Panc1 (cell line): ENCODE measurements at regions not wholly inside any gene's neighbourhood (a gene's known extent, or its start where the extent isn't known, plus 50 kb on each side); places are given as distances from the start of the nearest gene placed in this dataset.

Experiments
- ATAC-seq: fragments of 200-7000 bp; cut with Tn5 transposase; 2 replicates; pipeline ENCODE4 v1.9.1; 2020; ENCODE audit warnings: mild to moderate bottlenecking, moderate library complexity
- BruUV-seq: library from RNA; stranded (reverse); fragments of 400-500 nt; replicated peaks from 2 replicates; lab custom pipeline; 2021; lab: Mats Ljungman, UMichigan
- CTCF ChIA-PET: fragments of 300-600 bp; sonication (Branson Sonifier 250); formaldehyde crosslinking; loops from one replicate; lab custom pipeline; 2022; ENCODE audit warnings: antibody characterized with exemption; lab: Charles Lee
- POLR2A ChIA-PET: fragments of 300-600 bp; sonication (Branson Sonifier 250); formaldehyde crosslinking; loops from one replicate; lab custom pipeline; 2022; ENCODE audit warnings: antibody characterized with exemption; lab: Charles Lee
- DNase-seq: peaks from one replicate; pipeline ENCODE4 v3.0.0-alpha.2; 2010; ENCODE audit warnings: low read depth, low spot score
- H3K27ac ChIP-seq: 2 replicates; pipeline ENCODE4 v1.5.1; 2011; ENCODE audit warnings: mild to moderate bottlenecking, low read length, inconsistent platforms
- H3K27me3 ChIP-seq: fragments of 200-500 bp; sonication (Bioruptor generic); 2 replicates; pipeline ENCODE4 v1.6.0; 2014; ENCODE audit warnings: low read length, inconsistent platforms; ENCODE audit not compliant: control insufficient read depth, insufficient read depth
- H3K36me3 ChIP-seq: fragments of 200-500 bp; sonication (Bioruptor generic); 2 replicates; pipeline ENCODE4 v1.5.1; 2014; ENCODE audit warnings: inconsistent platforms, mild to moderate bottlenecking, low read length, moderate library complexity; ENCODE audit not compliant: control insufficient read depth, insufficient read depth
- H3K4me1 ChIP-seq: 2 replicates; pipeline ENCODE4 v1.5.1; 2011; ENCODE audit warnings: inconsistent platforms, mild to moderate bottlenecking, low read length, moderate library complexity; ENCODE audit not compliant: control insufficient read depth, insufficient read depth
- H3K4me3 ChIP-seq, 2 experiments: 2 replicates each; pipeline ENCODE4 v1.5.1; 2011 to 2012; ENCODE audit warnings: low read depth in 2 of 2, low read length in 2 of 2, mild to moderate bottlenecking in 2 of 2, inconsistent platforms in 1 of 2, moderate library complexity in 1 of 2
- H3K9me3 ChIP-seq: fragments of 200-500 bp; sonication (Bioruptor generic); 2 replicates; pipeline ENCODE4 v1.5.1; 2014; ENCODE audit warnings: low read depth, mild to moderate bottlenecking, inconsistent platforms, low read length, moderate library complexity; ENCODE audit not compliant: control insufficient read depth, insufficient read depth
- POLR2AphosphoS5 ChIP-seq: IDR thresholded peaks from 2 replicates; pipeline ENCODE4 v1.6.1; 2012; ENCODE audit warnings: mild to moderate bottlenecking, low read depth, low read length, moderate library complexity
- SIN3A ChIP-seq: IDR thresholded peaks from 2 replicates; pipeline ENCODE4 v1.6.1; 2012; ENCODE audit warnings: low read depth, mild to moderate bottlenecking, low read length, moderate library complexity, borderline replicate concordance; ENCODE audit not compliant: insufficient read depth
- TCF7L2 ChIP-seq: IDR thresholded peaks from 2 replicates; pipeline ENCODE4 v1.6.1; 2011; ENCODE audit warnings: mild to moderate bottlenecking, low read depth, low read length, inconsistent platforms
- in situ Hi-C: cut with HindIII; loops from 2 replicates; pipeline ENCODE4 v1.10.0; 2016; ENCODE audit warnings: low sequenced_read_pairs, low pct_unique_long_range_greater_than_20kb
- intact Hi-C: fragments of 100-400 bp; cut with micrococcal nuclease; formaldehyde crosslinking; loops from one replicate; pipeline ENCODE4 v1.10.0; 2022; ENCODE audit not compliant: unreplicated experiment
- TF ChIP-seq, protein P1 (sequence below), 2 experiments: IDR thresholded peaks; 2 replicates each; pipeline ENCODE4 v1.6.1; 2011 to 2012; ENCODE audit warnings: low read depth in 2 of 2, control low read depth in 1 of 2, low read length in 1 of 2, mild to moderate bottlenecking in 1 of 2, moderate library complexity in 1 of 2; ENCODE audit not compliant: insufficient read depth in 1 of 2
- TF ChIP-seq, protein P2 (sequence below): fragments of 450-650 bp; IDR thresholded peaks from 2 replicates; pipeline ENCODE4 v1.5.1; 2017; ENCODE audit warnings: mild to moderate bottlenecking

DNA sequence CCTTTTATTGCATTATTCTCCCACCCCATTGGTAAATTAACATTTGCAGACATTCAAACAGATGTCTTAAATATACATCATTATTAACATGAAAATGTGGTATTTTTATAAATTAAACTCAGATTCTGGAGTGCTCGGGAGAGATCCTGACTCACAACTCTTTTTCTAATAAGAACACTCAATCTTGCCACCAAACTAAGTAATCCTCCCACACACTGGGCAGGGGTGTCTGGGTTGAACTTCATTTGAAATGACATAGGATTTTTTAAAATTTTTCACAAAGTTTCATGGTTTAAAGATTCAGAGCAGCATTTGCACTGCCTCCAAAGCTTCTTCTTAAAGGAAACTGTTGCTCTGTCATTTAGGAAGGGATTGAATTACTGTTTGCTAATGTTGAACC, 754.3 kb downstream of the MECOM start:
- Histone ChIP-seq H3K9me3 (no peaks in the 10 kb centered on the region), H3K27ac (no peak overlapping the region), H3K36me3 (no peaks in the 10 kb centered on the region), H3K4me1 (no peaks in the 10 kb centered on the region), H3K27me3 (no peaks in the 10 kb centered on the region), H3K4me3 (no peak overlapping the region)
- ATAC-seq (no peak), DNase-seq (no peak)
- ChIA-PET POLR2A (no interaction called here), CTCF (no interaction called here)
- BruUV-seq = no TSS peak
- intact Hi-C loops (no loop called here), in situ Hi-C loops (no loop called here)
- TF ChIP-seq, protein P1, sequence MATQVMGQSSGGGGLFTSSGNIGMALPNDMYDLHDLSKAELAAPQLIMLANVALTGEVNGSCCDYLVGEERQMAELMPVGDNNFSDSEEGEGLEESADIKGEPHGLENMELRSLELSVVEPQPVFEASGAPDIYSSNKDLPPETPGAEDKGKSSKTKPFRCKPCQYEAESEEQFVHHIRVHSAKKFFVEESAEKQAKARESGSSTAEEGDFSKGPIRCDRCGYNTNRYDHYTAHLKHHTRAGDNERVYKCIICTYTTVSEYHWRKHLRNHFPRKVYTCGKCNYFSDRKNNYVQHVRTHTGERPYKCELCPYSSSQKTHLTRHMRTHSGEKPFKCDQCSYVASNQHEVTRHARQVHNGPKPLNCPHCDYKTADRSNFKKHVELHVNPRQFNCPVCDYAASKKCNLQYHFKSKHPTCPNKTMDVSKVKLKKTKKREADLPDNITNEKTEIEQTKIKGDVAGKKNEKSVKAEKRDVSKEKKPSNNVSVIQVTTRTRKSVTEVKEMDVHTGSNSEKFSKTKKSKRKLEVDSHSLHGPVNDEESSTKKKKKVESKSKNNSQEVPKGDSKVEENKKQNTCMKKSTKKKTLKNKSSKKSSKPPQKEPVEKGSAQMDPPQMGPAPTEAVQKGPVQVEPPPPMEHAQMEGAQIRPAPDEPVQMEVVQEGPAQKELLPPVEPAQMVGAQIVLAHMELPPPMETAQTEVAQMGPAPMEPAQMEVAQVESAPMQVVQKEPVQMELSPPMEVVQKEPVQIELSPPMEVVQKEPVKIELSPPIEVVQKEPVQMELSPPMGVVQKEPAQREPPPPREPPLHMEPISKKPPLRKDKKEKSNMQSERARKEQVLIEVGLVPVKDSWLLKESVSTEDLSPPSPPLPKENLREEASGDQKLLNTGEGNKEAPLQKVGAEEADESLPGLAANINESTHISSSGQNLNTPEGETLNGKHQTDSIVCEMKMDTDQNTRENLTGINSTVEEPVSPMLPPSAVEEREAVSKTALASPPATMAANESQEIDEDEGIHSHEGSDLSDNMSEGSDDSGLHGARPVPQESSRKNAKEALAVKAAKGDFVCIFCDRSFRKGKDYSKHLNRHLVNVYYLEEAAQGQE (IDR thresholded peaks at IDR 0.05; ENCODE audit: insufficient read depth in 1 of 2, low read depth in 2 of 2, low read length in 1 of 2) = no peak
- no peak for TF ChIP-seq SIN3A
- TF ChIP-seq TCF7L2 = no peak
- TF ChIP-seq POLR2AphosphoS5 = no peak
- TF ChIP-seq, protein P2, sequence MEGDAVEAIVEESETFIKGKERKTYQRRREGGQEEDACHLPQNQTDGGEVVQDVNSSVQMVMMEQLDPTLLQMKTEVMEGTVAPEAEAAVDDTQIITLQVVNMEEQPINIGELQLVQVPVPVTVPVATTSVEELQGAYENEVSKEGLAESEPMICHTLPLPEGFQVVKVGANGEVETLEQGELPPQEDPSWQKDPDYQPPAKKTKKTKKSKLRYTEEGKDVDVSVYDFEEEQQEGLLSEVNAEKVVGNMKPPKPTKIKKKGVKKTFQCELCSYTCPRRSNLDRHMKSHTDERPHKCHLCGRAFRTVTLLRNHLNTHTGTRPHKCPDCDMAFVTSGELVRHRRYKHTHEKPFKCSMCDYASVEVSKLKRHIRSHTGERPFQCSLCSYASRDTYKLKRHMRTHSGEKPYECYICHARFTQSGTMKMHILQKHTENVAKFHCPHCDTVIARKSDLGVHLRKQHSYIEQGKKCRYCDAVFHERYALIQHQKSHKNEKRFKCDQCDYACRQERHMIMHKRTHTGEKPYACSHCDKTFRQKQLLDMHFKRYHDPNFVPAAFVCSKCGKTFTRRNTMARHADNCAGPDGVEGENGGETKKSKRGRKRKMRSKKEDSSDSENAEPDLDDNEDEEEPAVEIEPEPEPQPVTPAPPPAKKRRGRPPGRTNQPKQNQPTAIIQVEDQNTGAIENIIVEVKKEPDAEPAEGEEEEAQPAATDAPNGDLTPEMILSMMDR = no peak

DNA sequence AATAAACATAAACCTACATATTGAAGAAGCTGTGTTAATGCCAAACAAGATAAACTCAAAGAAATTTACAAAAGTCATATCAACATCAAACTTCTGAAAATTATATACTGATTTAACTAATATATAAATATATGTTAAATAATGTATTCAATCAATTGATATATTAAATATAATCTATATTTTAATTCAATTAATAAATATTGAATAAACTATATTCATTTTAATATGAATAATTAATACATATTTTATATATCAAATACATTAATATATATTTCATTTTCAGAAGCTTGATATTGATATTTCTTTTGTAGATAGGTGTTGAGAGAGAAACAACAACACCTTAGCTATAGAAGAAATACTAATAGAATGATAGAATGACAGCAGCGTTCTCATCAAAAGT, 768.1 kb downstream of the MECOM start:
- no peak overlapping the region for H3K27ac ChIP-seq
- TF ChIP-seq, protein P1 (IDR thresholded peaks at IDR 0.05; ENCODE audit: insufficient read depth in 1 of 2, low read depth in 2 of 2, low read length in 1 of 2) = no peak
- no peak for TF ChIP-seq TCF7L2
- TF ChIP-seq, protein P2 = no peak
- TF ChIP-seq SIN3A = no peak
- TF ChIP-seq POLR2AphosphoS5 = no peak
- no peaks in the 10 kb centered on the region; the same call in 1 of the 2 replicates for H3K36me3 ChIP-seq
- CTCF ChIA-PET = no interaction called here
- H3K4me1 ChIP-seq = no peaks in the 10 kb centered on the region
- no peaks in the 10 kb centered on the region for H3K27me3 ChIP-seq
- ATAC-seq (no peak), DNase-seq (no peak)
- H3K4me3 ChIP-seq = no peak overlapping the region
- in situ Hi-C loops (no loop called here), intact Hi-C loops (no loop called here)
- POLR2A ChIA-PET = no interaction called here
- H3K9me3 ChIP-seq = no peaks in the 10 kb centered on the region; the same call in 1 of the 2 replicates
- no TSS peak for BruUV-seq
